NOMO-1 treated with dmso at 0.1 percent for 144 hours (cell line): ENCODE measurements at regions not wholly inside any gene's neighbourhood (a gene's known extent, or its start where the extent isn't known, plus 50 kb on each side); places are given as distances from the start of the nearest gene placed in this dataset.
"Not testable (repeated sequence)": the region's sequence is repeated elsewhere in the genome, so short reads cannot be mapped to it uniquely, and the experiment has no call there.

Source experiments
- DNase-seq: peaks from one replicate; lab custom pipeline; 2025; ENCODE audit not compliant: unreplicated experiment; lab: John Stamatoyannopoulos, UW

DNA sequence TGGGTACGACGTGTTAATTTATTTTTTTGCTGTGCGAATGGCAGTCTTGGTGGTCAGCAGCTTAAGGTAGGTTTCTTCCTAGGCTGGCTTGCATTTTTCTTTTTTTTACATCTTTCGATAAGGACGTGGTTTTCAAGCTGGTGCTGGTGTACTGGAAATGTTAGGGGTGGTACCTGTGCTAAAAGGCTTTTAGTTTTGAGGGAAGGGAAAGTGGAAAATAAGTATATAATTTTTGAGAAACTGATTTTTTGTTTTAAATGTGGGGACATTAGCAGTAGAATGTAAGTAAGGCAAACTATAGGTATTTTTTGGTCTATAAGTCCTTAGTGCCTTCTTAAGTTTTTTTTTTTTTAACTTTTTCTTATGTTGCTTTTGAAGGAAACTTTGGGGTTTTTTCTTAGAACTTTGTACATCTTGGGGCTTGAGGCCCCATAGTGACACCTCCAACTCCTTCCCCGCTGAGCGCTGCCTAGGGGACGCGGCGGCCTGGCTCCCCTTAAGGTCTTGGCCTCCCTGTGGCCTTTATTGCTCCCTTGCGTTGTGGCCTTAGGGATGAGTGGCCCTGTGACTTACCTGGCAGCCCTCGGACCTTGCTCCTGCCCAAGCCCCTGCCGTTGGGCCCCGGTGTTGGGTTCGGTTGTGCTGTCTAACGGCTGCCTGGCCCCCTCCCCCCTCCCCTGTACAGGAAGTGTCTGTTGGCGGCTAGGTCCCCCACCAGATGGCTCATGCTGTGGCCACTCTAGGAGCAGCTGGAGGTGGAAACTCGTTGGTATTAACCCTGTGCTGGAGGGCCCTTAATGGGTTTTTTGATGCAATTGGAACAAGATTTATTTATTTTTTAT is 88.0 kb upstream of the RPRML start:
- peak; percentile 68 for DNase-seq

- no peak for DNase-seq
These were observed 87.0 kb upstream of the RPRML start for GRCh38 chr17:47066095-47066494.

DNA sequence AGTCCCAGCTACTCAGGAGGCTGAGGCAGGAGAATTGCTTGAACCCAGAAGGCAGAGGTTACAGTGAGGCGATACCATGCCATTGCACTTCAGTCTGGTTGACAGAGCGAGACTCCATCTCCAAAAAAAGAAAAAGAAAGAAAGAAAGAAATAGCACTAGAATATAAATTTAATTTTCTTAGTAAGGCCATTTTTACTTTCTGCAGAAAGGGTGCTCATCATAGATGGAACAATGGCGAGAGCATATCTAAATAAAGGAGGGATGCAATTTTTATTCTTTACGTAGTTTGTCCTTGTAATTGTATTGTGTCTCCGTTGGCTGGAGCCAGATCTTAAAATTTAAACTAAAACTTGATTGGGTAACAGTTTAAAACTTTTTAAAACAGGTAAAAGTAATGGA is 85.6 kb upstream of the RPRML start:
- no peak for DNase-seq

GRCh38 chr17:47063475-47063874 is 84.4 kb upstream of the RPRML start:
- DNase-seq: no peak

- DNase-seq: not testable (repeated sequence)
These were observed 83.8 kb upstream of the RPRML start for GRCh38 chr17:47062851-47063250.

GRCh38 chr17:47060005-47060404 is 81.0 kb upstream of the RPRML start:
- not testable (repeated sequence) for DNase-seq

DNA sequence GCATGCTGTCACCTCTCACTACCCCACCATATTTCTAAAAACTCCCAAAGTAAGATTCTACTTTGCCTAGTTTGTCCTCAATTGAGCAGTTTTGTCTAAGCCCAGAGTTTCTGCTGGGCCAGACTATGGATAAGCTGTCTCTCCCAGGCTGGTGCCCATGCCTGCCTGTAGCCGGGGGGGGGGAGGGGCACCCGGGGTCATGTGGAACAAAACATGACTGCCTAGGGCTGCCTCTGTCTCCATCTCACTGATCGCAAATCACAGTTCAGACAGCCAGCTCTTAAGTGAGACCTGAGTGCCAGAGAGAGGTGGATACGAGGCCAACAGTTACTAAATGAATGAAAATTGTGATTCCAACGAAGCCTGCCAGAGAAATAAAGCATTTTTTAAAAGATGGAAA is 78.8 kb upstream of the RPRML start:
- DNase-seq: no peak

GRCh38 chr17:47057279-47057678 is 78.2 kb upstream of the RPRML start:
- not testable (repeated sequence) for DNase-seq

GRCh38 chr17:47056687-47057086 is 77.6 kb upstream of the RPRML start:
- not testable (repeated sequence) for DNase-seq
